ENCODE measurements at regions not wholly inside any gene's neighbourhood (a gene's known extent, or its start where the extent isn't known, plus 50 kb on each side); places are given as distances from the start of the nearest gene placed in this dataset.

DNA sequence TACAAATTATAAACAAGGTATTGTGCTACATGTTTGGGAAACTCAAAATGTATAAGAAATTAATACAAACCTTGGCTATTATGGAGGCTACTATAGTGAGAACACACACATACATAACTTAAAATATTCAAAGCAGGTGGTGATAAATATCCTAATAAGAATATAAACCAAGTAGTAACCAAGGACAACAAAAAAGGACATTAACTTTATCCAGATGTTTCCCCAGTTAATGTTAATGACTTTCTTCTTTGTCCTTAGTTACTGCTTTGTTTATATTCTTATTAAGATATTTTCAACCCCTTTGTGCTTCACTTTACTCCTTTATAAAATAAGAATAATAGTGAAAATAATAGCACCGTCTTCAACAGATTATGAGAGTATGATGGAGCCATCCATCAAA is 241.6 kb downstream of the CALCRL start:
- TF ChIP-seq SPI1 (IDR thresholded peaks at IDR 0.05; ENCODE audit: borderline replicate concordance, low read depth) (no peak), CTCF (IDR thresholded peaks at IDR 0.05; ENCODE audit: insufficient read depth, low read length) (no peak)
